Panc1 (cell line): ENCODE measurements at regions not wholly inside any gene's neighbourhood (a gene's known extent, or its start where the extent isn't known, plus 50 kb on each side); places are given as distances from the start of the nearest gene placed in this dataset.

Experiments used
- ATAC-seq: fragments of 200-7000 bp; cut with Tn5 transposase; 2 replicates; pipeline ENCODE4 v1.9.1; 2020; ENCODE audit warnings: mild to moderate bottlenecking, moderate library complexity
- BruUV-seq: library from RNA; stranded (reverse); fragments of 400-500 nt; replicated peaks from 2 replicates; lab custom pipeline; 2021; lab: Mats Ljungman, UMichigan
- CTCF ChIA-PET: fragments of 300-600 bp; sonication (Branson Sonifier 250); formaldehyde crosslinking; loops from one replicate; lab custom pipeline; 2022; ENCODE audit warnings: antibody characterized with exemption; lab: Charles Lee
- POLR2A ChIA-PET: fragments of 300-600 bp; sonication (Branson Sonifier 250); formaldehyde crosslinking; loops from one replicate; lab custom pipeline; 2022; ENCODE audit warnings: antibody characterized with exemption; lab: Charles Lee
- DNase-seq: peaks from one replicate; pipeline ENCODE4 v3.0.0-alpha.2; 2010; ENCODE audit warnings: low read depth, low spot score
- H3K27ac ChIP-seq: 2 replicates; pipeline ENCODE4 v1.5.1; 2011; ENCODE audit warnings: mild to moderate bottlenecking, low read length, inconsistent platforms
- H3K27me3 ChIP-seq: fragments of 200-500 bp; sonication (Bioruptor generic); 2 replicates; pipeline ENCODE4 v1.6.0; 2014; ENCODE audit warnings: low read length, inconsistent platforms; ENCODE audit not compliant: control insufficient read depth, insufficient read depth
- H3K36me3 ChIP-seq: fragments of 200-500 bp; sonication (Bioruptor generic); 2 replicates; pipeline ENCODE4 v1.5.1; 2014; ENCODE audit warnings: inconsistent platforms, mild to moderate bottlenecking, low read length, moderate library complexity; ENCODE audit not compliant: control insufficient read depth, insufficient read depth
- H3K4me1 ChIP-seq: 2 replicates; pipeline ENCODE4 v1.5.1; 2011; ENCODE audit warnings: inconsistent platforms, mild to moderate bottlenecking, low read length, moderate library complexity; ENCODE audit not compliant: control insufficient read depth, insufficient read depth
- H3K4me3 ChIP-seq, 2 experiments: 2 replicates each; pipeline ENCODE4 v1.5.1; 2011 to 2012; ENCODE audit warnings: low read depth in 2 of 2, low read length in 2 of 2, mild to moderate bottlenecking in 2 of 2, inconsistent platforms in 1 of 2, moderate library complexity in 1 of 2
- H3K9me3 ChIP-seq: fragments of 200-500 bp; sonication (Bioruptor generic); 2 replicates; pipeline ENCODE4 v1.5.1; 2014; ENCODE audit warnings: low read depth, mild to moderate bottlenecking, inconsistent platforms, low read length, moderate library complexity; ENCODE audit not compliant: control insufficient read depth, insufficient read depth
- CTCF ChIP-seq: fragments of 450-650 bp; IDR thresholded peaks from 2 replicates; pipeline ENCODE4 v1.5.1; 2017; ENCODE audit warnings: mild to moderate bottlenecking
- POLR2AphosphoS5 ChIP-seq: IDR thresholded peaks from 2 replicates; pipeline ENCODE4 v1.6.1; 2012; ENCODE audit warnings: mild to moderate bottlenecking, low read depth, low read length, moderate library complexity
- REST ChIP-seq, 2 experiments: IDR thresholded peaks; 2 replicates each; pipeline ENCODE4 v1.6.1; 2011 to 2012; ENCODE audit warnings: low read depth in 2 of 2, control low read depth in 1 of 2, low read length in 1 of 2, mild to moderate bottlenecking in 1 of 2, moderate library complexity in 1 of 2; ENCODE audit not compliant: insufficient read depth in 1 of 2
- SIN3A ChIP-seq: IDR thresholded peaks from 2 replicates; pipeline ENCODE4 v1.6.1; 2012; ENCODE audit warnings: low read depth, mild to moderate bottlenecking, low read length, moderate library complexity, borderline replicate concordance; ENCODE audit not compliant: insufficient read depth
- TCF7L2 ChIP-seq: IDR thresholded peaks from 2 replicates; pipeline ENCODE4 v1.6.1; 2011; ENCODE audit warnings: mild to moderate bottlenecking, low read depth, low read length, inconsistent platforms
- in situ Hi-C: cut with HindIII; loops from 2 replicates; pipeline ENCODE4 v1.10.0; 2016; ENCODE audit warnings: low sequenced_read_pairs, low pct_unique_long_range_greater_than_20kb
- intact Hi-C: fragments of 100-400 bp; cut with micrococcal nuclease; formaldehyde crosslinking; loops from one replicate; pipeline ENCODE4 v1.10.0; 2022; ENCODE audit not compliant: unreplicated experiment

- BruUV-seq: no TSS peak
- CTCF ChIA-PET: no interaction called here
- no peak for ATAC-seq
Observed at GRCh38 chr7:25832929-25833328, 319.1 kb upstream of the NFE2L3 start.

GRCh38 chr7:25834050-25834449 is 317.9 kb upstream of the NFE2L3 start:
- no TSS peak for BruUV-seq

More at GRCh38 chr7:25832929-25833328, 319.1 kb upstream of the NFE2L3 start:
- TF ChIP-seq REST (IDR thresholded peaks at IDR 0.05; ENCODE audit: insufficient read depth in 1 of 2, low read depth in 2 of 2, low read length in 1 of 2) (no peak), POLR2AphosphoS5 (no peak), CTCF (no peak), TCF7L2 (no peak), SIN3A (no peak)
- H3K4me3 ChIP-seq: no peak overlapping the region
- intact Hi-C loops: loop anchor here (10.0 kb wide), 1 partner anchor 558 kb away; no protein-coding TSS in a partner anchor
- POLR2A ChIA-PET: no interaction called here
- no peak overlapping the region for H3K27ac ChIP-seq
- in situ Hi-C loops: no loop called here
- 0 out of 2 replicates have a peak, but pooled peaks cover 4% of the 10 kb centered on the region for H3K4me1 ChIP-seq
- H3K27me3 ChIP-seq: no peaks in the 10 kb centered on the region; the same call in 1 of the 2 replicates
- H3K9me3 ChIP-seq: no peaks in the 10 kb centered on the region
- no peaks in the 10 kb centered on the region for H3K36me3 ChIP-seq
- DNase-seq: no peak

More at GRCh38 chr7:25834050-25834449, 317.9 kb upstream of the NFE2L3 start:
- no peak for DNase-seq
- POLR2A ChIA-PET: no interaction called here
- H3K4me3 ChIP-seq: no peak overlapping the region
- H3K36me3 ChIP-seq: no peaks in the 10 kb centered on the region
- 0 out of 2 replicates have a peak, but pooled peaks cover 4% of the 10 kb centered on the region for H3K4me1 ChIP-seq
- CTCF ChIA-PET: no interaction called here
- no peaks in the 10 kb centered on the region; the same call in 1 of the 2 replicates for H3K27me3 ChIP-seq
- no peak for ATAC-seq
- in situ Hi-C loops: no loop called here
- H3K27ac ChIP-seq: no peak overlapping the region
- intact Hi-C loops: loop anchor here (10.0 kb wide), 1 partner anchor 559 kb away; no protein-coding TSS in a partner anchor
- TF ChIP-seq CTCF (no peak), REST (IDR thresholded peaks at IDR 0.05; ENCODE audit: insufficient read depth in 1 of 2, low read depth in 2 of 2, low read length in 1 of 2) (no peak), POLR2AphosphoS5 (no peak), TCF7L2 (no peak), SIN3A (no peak)
- H3K9me3 ChIP-seq: no peaks in the 10 kb centered on the region
